ENCODE measurements at regions not wholly inside any gene's neighbourhood (a gene's known extent, or its start where the extent isn't known, plus 50 kb on each side); places are given as distances from the start of the nearest gene placed in this dataset.

GRCh38 chr10:74770400-74770799 lies 56.0 kb upstream of the KAT6B start:
- H3K4me3 ChIP-seq (ENCODE audit: low read depth in 1 of 3, low read length in 3 of 3), result no peak overlapping the region
- no peaks in the 10 kb centered on the region for H3K4me1 ChIP-seq (ENCODE audit: control insufficient read depth in 4 of 4, insufficient read depth in 4 of 4, low read length in 3 of 4)
- no peaks in the 10 kb centered on the region for H3K27me3 ChIP-seq (ENCODE audit: control insufficient read depth in 4 of 4, insufficient read depth in 4 of 4, low read length in 3 of 4)
- no peak overlapping the region for H3K27ac ChIP-seq (ENCODE audit: low read depth in 1 of 2, low read length in 2 of 2)
- H3K9me3 ChIP-seq (ENCODE audit: control insufficient read depth in 4 of 4, low read length in 3 of 4), result no peaks in the 10 kb centered on the region
- no peak for DNase-seq (ENCODE audit: low spot score)
- H3K36me3 ChIP-seq (ENCODE audit: control insufficient read depth in 4 of 4, insufficient read depth in 3 of 4, low read depth in 1 of 4, low read length in 3 of 4), result no peaks in the 10 kb centered on the region
- no peak overlapping the region for H3K9ac ChIP-seq (ENCODE audit: low read depth in 1 of 2, low read length in 2 of 2)
- no peak for TF ChIP-seq JUND (IDR thresholded peaks at IDR 0.05)
- no peak for TF ChIP-seq HNF4A (conservative IDR thresholded peaks at IDR 0.05)
- TF ChIP-seq SP1 (IDR thresholded peaks at IDR 0.05), result no peak
- no peak for TF ChIP-seq GABPA (IDR thresholded peaks at IDR 0.05 in 1 of 2, conservative IDR thresholded peaks at IDR 0.05 in 1 of 2)
- TF ChIP-seq REST (IDR thresholded peaks at IDR 0.05), result no peak
- TF ChIP-seq YY1 (IDR thresholded peaks at IDR 0.05), result no peak
- no peak for TF ChIP-seq NR2F2 (IDR thresholded peaks at IDR 0.05)
- no peak for TF ChIP-seq HNF4G (IDR thresholded peaks at IDR 0.05)
- no peak for TF ChIP-seq FOXA1 (IDR thresholded peaks at IDR 0.05)
- no peak for TF ChIP-seq EGR1 (IDR thresholded peaks at IDR 0.05; ENCODE audit: low read depth in 2 of 2)
- TF ChIP-seq RXRA (IDR thresholded peaks at IDR 0.05), result no peak
- no peak for TF ChIP-seq MAX (IDR thresholded peaks at IDR 0.05)
- TF ChIP-seq CTCF (IDR thresholded peaks at IDR 0.05; ENCODE audit: low read depth, low read length, missing input control), result no peak
- TF ChIP-seq RAD21 (IDR thresholded peaks at IDR 0.05), result no peak
- no peak for TF ChIP-seq ATF3 (IDR thresholded peaks at IDR 0.05)
- no peak for TF ChIP-seq ZBTB33 (IDR thresholded peaks at IDR 0.05)
- no peak for TF ChIP-seq FOXA2 (IDR thresholded peaks at IDR 0.05)

- Histone ChIP-seq H3K4me3 (ENCODE audit: low read depth in 1 of 3, low read length in 3 of 3) (no peak overlapping the region), H3K4me1 (ENCODE audit: control insufficient read depth in 4 of 4, insufficient read depth in 4 of 4, low read length in 3 of 4) (no peaks in the 10 kb centered on the region), H3K9ac (ENCODE audit: low read depth in 1 of 2, low read length in 2 of 2) (no peak overlapping the region), H3K27ac (ENCODE audit: low read depth in 1 of 2, low read length in 2 of 2) (no peak overlapping the region), H3K27me3 (ENCODE audit: control insufficient read depth in 4 of 4, insufficient read depth in 4 of 4, low read length in 3 of 4) (no peaks in the 10 kb centered on the region), H3K9me3 (ENCODE audit: control insufficient read depth in 4 of 4, low read length in 3 of 4) (no peaks in the 10 kb centered on the region), H3K36me3 (ENCODE audit: control insufficient read depth in 4 of 4, insufficient read depth in 3 of 4, low read depth in 1 of 4, low read length in 3 of 4) (no peaks in the 10 kb centered on the region)
- no peak for DNase-seq (ENCODE audit: low spot score)
- WGBS, result 80% methylated on average over 6 of the region's 6 CpGs
- TF ChIP-seq ZBTB33 (IDR thresholded peaks at IDR 0.05) (no peak), NR2F2 (IDR thresholded peaks at IDR 0.05) (no peak), EGR1 (IDR thresholded peaks at IDR 0.05; ENCODE audit: low read depth in 2 of 2) (no peak), YY1 (IDR thresholded peaks at IDR 0.05) (no peak), JUND (IDR thresholded peaks at IDR 0.05) (no peak), GABPA (IDR thresholded peaks at IDR 0.05 in 1 of 2, conservative IDR thresholded peaks at IDR 0.05 in 1 of 2) (no peak), RXRA (IDR thresholded peaks at IDR 0.05) (no peak), FOXA2 (IDR thresholded peaks at IDR 0.05) (no peak), RAD21 (IDR thresholded peaks at IDR 0.05) (no peak), HNF4A (conservative IDR thresholded peaks at IDR 0.05) (no peak), SP1 (IDR thresholded peaks at IDR 0.05) (no peak), MAX (IDR thresholded peaks at IDR 0.05) (no peak), ATF3 (IDR thresholded peaks at IDR 0.05) (no peak), FOXA1 (IDR thresholded peaks at IDR 0.05) (no peak), TAF1 (conservative IDR thresholded peaks at IDR 0.05) (no peak), HNF4G (IDR thresholded peaks at IDR 0.05) (no peak), CTCF (IDR thresholded peaks at IDR 0.05; ENCODE audit: low read depth, low read length, missing input control) (no peak)
Observed at GRCh38 chr10:74771054-74771453, 55.3 kb upstream of the KAT6B start.
